ENCODE measurements at regions not wholly inside any gene's neighbourhood (a gene's known extent, or its start where the extent isn't known, plus 50 kb on each side); places are given as distances from the start of the nearest gene placed in this dataset.
A peak's percentile ranks its signal among the peaks of the same experiment; 100 is the strongest.
"Not testable (repeated sequence)": the region's sequence is repeated elsewhere in the genome, so short reads cannot be mapped to it uniquely, and the experiment has no call there.

GRCh38 chr1:111063595-111063994, 76.3 kb downstream of the DRAM2 start:
- Mint-ChIP-seq H3K27ac (no peak overlapping the region), H3K4me1 (ENCODE audit: low read depth) (no peaks in the 10 kb centered on the region), H3K27me3 (ENCODE audit: insufficient read depth) (peaks cover 5% of the 10 kb centered on the region), H3K4me3 (no peak overlapping the region), H3K9me3 (peaks cover 31% of the 10 kb centered on the region), H3K36me3 (ENCODE audit: low read depth) (no peaks in the 10 kb centered on the region)
- intact Hi-C loops (cut with micrococcal nuclease) = no loop called here
- DNase-seq (ENCODE audit: low spot score) = no peak

DNA sequence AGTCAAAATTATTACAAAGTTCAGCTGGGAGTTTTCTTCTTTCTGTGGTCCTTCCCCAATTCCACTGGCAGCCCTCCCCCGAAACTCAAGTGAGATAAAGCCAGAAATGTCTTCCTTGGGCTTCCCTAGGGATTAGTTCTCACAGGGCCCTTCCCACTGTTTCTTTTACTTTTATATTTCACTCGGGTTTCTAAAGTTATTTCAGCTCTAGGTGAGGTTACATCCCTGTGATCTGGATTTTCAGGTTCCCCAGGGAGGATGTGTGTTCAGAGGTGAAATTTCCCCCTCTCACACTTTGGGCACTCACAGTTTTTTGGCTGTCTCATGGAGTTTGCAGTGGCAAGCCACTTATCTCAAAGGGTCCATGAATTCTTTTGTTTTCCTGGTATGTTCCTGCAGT, 77.3 kb downstream of the DRAM2 start:
- H3K27me3 Mint-ChIP-seq (ENCODE audit: insufficient read depth) = peaks cover 3% of the 10 kb centered on the region
- H3K9me3 Mint-ChIP-seq = peaks cover 31% of the 10 kb centered on the region
- no peaks in the 10 kb centered on the region for H3K4me1 Mint-ChIP-seq (ENCODE audit: low read depth)
- DNase-seq (ENCODE audit: low spot score) = no peak
- H3K4me3 Mint-ChIP-seq = no peak overlapping the region
- intact Hi-C loops (cut with micrococcal nuclease) = no loop called here
- no peak overlapping the region for H3K27ac Mint-ChIP-seq
- H3K36me3 Mint-ChIP-seq (ENCODE audit: low read depth) = no peaks in the 10 kb centered on the region

- no peak for DNase-seq (ENCODE audit: low spot score)
- Mint-ChIP-seq H3K36me3 (ENCODE audit: low read depth) (no peaks in the 10 kb centered on the region), H3K4me1 (ENCODE audit: low read depth) (no peaks in the 10 kb centered on the region), H3K27me3 (ENCODE audit: insufficient read depth) (peaks cover 5% of the 10 kb centered on the region), H3K4me3 (no peak overlapping the region), H3K27ac (no peak overlapping the region), H3K9me3 (peaks cover 30% of the 10 kb centered on the region)
- intact Hi-C loops (cut with micrococcal nuclease) = no loop called here
Measured at GRCh38 chr1:111062081-111062480, 77.8 kb downstream of the DRAM2 start.

DNA sequence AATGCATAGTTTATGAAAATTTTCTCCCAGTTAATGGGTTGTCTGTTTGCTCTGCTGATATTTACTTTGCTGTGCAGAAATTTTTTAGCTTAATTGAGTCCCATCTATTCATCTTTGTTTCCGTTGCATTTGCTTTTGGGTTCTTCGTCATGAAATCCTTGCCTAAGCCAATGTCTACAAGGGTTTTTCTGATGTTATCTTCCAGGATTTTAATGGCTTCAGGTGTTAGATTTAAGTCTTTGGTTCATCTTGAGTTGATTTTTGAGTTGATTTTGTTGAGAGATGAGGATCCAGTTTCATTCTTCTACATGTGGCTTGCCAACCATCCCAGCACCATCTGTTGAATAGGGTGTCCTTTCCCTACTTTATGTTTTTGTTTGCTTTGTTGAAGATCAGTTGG, 85.2 kb downstream of the DRAM2 start:
- peaks cover 27% of the 10 kb centered on the region for H3K27me3 Mint-ChIP-seq (ENCODE audit: insufficient read depth)
- no peaks in the 10 kb centered on the region for H3K4me1 Mint-ChIP-seq (ENCODE audit: low read depth)

DNA sequence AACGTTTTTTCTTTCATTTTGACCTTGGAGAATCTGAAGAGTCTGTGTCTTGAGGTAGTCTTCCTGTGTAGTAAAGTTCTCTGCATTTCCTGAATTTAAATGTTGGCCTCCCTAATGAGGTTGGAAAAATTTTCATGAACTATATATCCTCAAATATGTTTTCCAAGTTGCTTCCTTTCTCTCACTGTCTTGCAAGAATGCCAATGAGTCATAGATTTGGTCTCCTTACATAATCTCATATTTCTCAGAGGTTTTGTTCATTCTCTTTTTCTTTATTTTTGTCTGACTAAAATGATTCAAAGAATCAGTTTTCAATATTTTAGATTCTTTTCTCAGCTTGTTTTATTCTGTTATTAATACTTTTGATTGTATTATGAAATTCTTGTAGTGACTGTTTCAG, 87.6 kb downstream of the DRAM2 start:
- peaks cover 12% of the 10 kb centered on the region for H3K9me3 Mint-ChIP-seq
- H3K4me1 Mint-ChIP-seq (ENCODE audit: low read depth) = no peaks in the 10 kb centered on the region
- H3K27me3 Mint-ChIP-seq (ENCODE audit: insufficient read depth) = peaks cover 32% of the 10 kb centered on the region
- DNase-seq (ENCODE audit: low spot score) = no peak
- no peak overlapping the region for H3K4me3 Mint-ChIP-seq
- H3K36me3 Mint-ChIP-seq (ENCODE audit: low read depth) = no peaks in the 10 kb centered on the region
- no peak overlapping the region for H3K27ac Mint-ChIP-seq
- intact Hi-C loops (cut with micrococcal nuclease) = no loop called here

More for the DNA sequence above, 85.2 kb downstream of the DRAM2 start:
- no peak for DNase-seq (ENCODE audit: low spot score)
- Mint-ChIP-seq H3K9me3 (peaks cover 6% of the 10 kb centered on the region), H3K4me3 (no peak overlapping the region), H3K27ac (no peak overlapping the region), H3K36me3 (ENCODE audit: low read depth) (no peaks in the 10 kb centered on the region)
- intact Hi-C loops (cut with micrococcal nuclease) = no loop called here

- H3K9me3 Mint-ChIP-seq; intact Hi-C loops (cut with micrococcal nuclease); H3K4me1 Mint-ChIP-seq (ENCODE audit: low read depth); DNase-seq (ENCODE audit: low spot score); H3K36me3 Mint-ChIP-seq (ENCODE audit: low read depth); H3K4me3 Mint-ChIP-seq; H3K27ac Mint-ChIP-seq: not testable (repeated sequence)
- H3K27me3 Mint-ChIP-seq (ENCODE audit: insufficient read depth) = peaks cover 24% of the 10 kb centered on the region
Measured at GRCh38 chr1:111048253-111048652, 84.5 kb upstream of the LRIF1 start.

GRCh38 chr1:111045033-111045722, 81.5 kb upstream of the LRIF1 start:
- no peaks in the 10 kb centered on the region for H3K4me1 Mint-ChIP-seq (ENCODE audit: low read depth)
- no peak overlapping the region for H3K4me3 Mint-ChIP-seq
- intact Hi-C loops (cut with micrococcal nuclease) = no loop called here
- peaks cover 26% of the 10 kb centered on the region for H3K27me3 Mint-ChIP-seq (ENCODE audit: insufficient read depth)
- no peaks in the 10 kb centered on the region for H3K36me3 Mint-ChIP-seq (ENCODE audit: low read depth)
- no peak overlapping the region for H3K27ac Mint-ChIP-seq
- DNase-seq (ENCODE audit: low spot score) = no peak
- H3K9me3 Mint-ChIP-seq = peaks cover 6% of the 10 kb centered on the region

- Mint-ChIP-seq H3K4me1 (ENCODE audit: low read depth) (no peaks in the 10 kb centered on the region), H3K36me3 (ENCODE audit: low read depth) (no peaks in the 10 kb centered on the region), H3K9me3 (no peaks in the 10 kb centered on the region), H3K27ac (no peak overlapping the region), H3K4me3 (no peak overlapping the region), H3K27me3 (ENCODE audit: insufficient read depth) (peaks cover 19% of the 10 kb centered on the region)
- intact Hi-C loops (cut with micrococcal nuclease) = loop anchor here (1.0 to 5.0 kb wide), 3 partner anchors 190 to 370 kb away; no protein-coding TSS in a partner anchor
- peak; percentile 9 for DNase-seq (ENCODE audit: low spot score)
Measured at GRCh38 chr1:111032295-111032897, 68.7 kb upstream of the LRIF1 start.

- no peak overlapping the region for H3K27ac Mint-ChIP-seq
- H3K9me3 Mint-ChIP-seq = no peaks in the 10 kb centered on the region
- H3K4me1 Mint-ChIP-seq (ENCODE audit: low read depth) = no peaks in the 10 kb centered on the region
- DNase-seq (ENCODE audit: low spot score) = peak; percentile 49
- H3K27me3 Mint-ChIP-seq (ENCODE audit: insufficient read depth) = peaks cover 18% of the 10 kb centered on the region
- intact Hi-C loops (cut with micrococcal nuclease) = loop anchor here (1.0 to 5.0 kb wide), 4 partner anchors 192 to 739 kb away; no protein-coding TSS in a partner anchor
- H3K4me3 Mint-ChIP-seq = no peak overlapping the region
- no peaks in the 10 kb centered on the region for H3K36me3 Mint-ChIP-seq (ENCODE audit: low read depth)
Measured at GRCh38 chr1:111030590-111030989, 66.9 kb upstream of the LRIF1 start.

- peaks cover 20% of the 10 kb centered on the region for H3K27me3 Mint-ChIP-seq (ENCODE audit: insufficient read depth)
- intact Hi-C loops (cut with micrococcal nuclease) = no loop called here
- H3K27ac Mint-ChIP-seq = no peak overlapping the region
- no peaks in the 10 kb centered on the region for H3K4me1 Mint-ChIP-seq (ENCODE audit: low read depth)
- no peaks in the 10 kb centered on the region for H3K9me3 Mint-ChIP-seq
- H3K4me3 Mint-ChIP-seq = no peak overlapping the region
- no peaks in the 10 kb centered on the region for H3K36me3 Mint-ChIP-seq (ENCODE audit: low read depth)
- no peak for DNase-seq (ENCODE audit: low spot score)
Measured at GRCh38 chr1:111025109-111025508, 61.4 kb upstream of the LRIF1 start.

- no peaks in the 10 kb centered on the region for H3K4me1 Mint-ChIP-seq (ENCODE audit: low read depth)
- DNase-seq (ENCODE audit: low spot score) = no peak
- no peak overlapping the region for H3K27ac Mint-ChIP-seq
- H3K9me3 Mint-ChIP-seq = peaks cover 6% of the 10 kb centered on the region
- H3K4me3 Mint-ChIP-seq = no peak overlapping the region
- intact Hi-C loops (cut with micrococcal nuclease) = no loop called here
- H3K27me3 Mint-ChIP-seq (ENCODE audit: insufficient read depth) = peaks cover 19% of the 10 kb centered on the region
- no peaks in the 10 kb centered on the region for H3K36me3 Mint-ChIP-seq (ENCODE audit: low read depth)
Measured at GRCh38 chr1:111015222-111015621, 51.5 kb upstream of the LRIF1 start.

Measured in activated T-helper 1 cell treated with anti-CD3 and anti-CD28 coated beads, Interleukin-12 subunit alpha, Interleukin-12 subunit beta, Interleukin-2, Interleukin-4 antibody, amounts not matched to agents 30 ng/mL and 10 ng/mL and 1 ng/mL, durations not matched to agents 14 hours and 24 hours and 36 hours (primary cell).